Upper lobe of right lung (tissue), 1 donor: ENCODE measurements at regions not wholly inside any gene's neighbourhood (a gene's known extent, or its start where the extent isn't known, plus 50 kb on each side); places are given as distances from the start of the nearest gene placed in this dataset.

Experiments used
- ATAC-seq: fragments of 200-7000 bp; cut with Tn5 transposase; one replicate; pipeline ENCODE4 v1.9.1; 2020; ENCODE audit warnings: mild to moderate bottlenecking, moderate library complexity
- DNase-seq: peaks from one replicate; pipeline ENCODE4 v3.0.0-alpha.2; 2020
- H3K27ac ChIP-seq: fragments of 200-600 bp; one replicate; pipeline ENCODE4 v1.8.0; 2022
- H3K27me3 ChIP-seq: fragments of 200-600 bp; one replicate; pipeline ENCODE4 v1.8.0; 2022; ENCODE audit warnings: mild to moderate bottlenecking
- H3K36me3 ChIP-seq: fragments of 200-600 bp; one replicate; pipeline ENCODE4 v1.8.0; 2022
- H3K4me1 ChIP-seq: fragments of 200-600 bp; one replicate; pipeline ENCODE4 v1.8.0; 2022
- H3K4me3 ChIP-seq: fragments of 200-600 bp; one replicate; pipeline ENCODE4 v1.8.0; 2022; ENCODE audit warnings: mild to moderate bottlenecking
- H3K9me3 ChIP-seq: fragments of 200-600 bp; one replicate; pipeline ENCODE4 v1.8.0; 2022
- CTCF ChIP-seq: fragments of 200-600 bp; IDR thresholded peaks from one replicate; pipeline ENCODE4 v1.8.0; 2022; ENCODE audit warnings: antibody characterized with exemption
- intact Hi-C: fragments of 100-400 bp; cut with DNase I; formaldehyde crosslinking; loops from one replicate; pipeline ENCODE4 v1.11.0; 2022
- donor health status: DM: no; HTN: yes; CAD: no; lungs with severe emphysema.

GRCh38 chr9:82890401-82890800 is 172.5 kb downstream of the RASEF start:
- no peak for DNase-seq
- Histone ChIP-seq H3K36me3 (no peaks in the 10 kb centered on the region), H3K4me3 (no peak overlapping the region), H3K4me1 (no peaks in the 10 kb centered on the region), H3K9me3 (no peaks in the 10 kb centered on the region), H3K27ac (no peak overlapping the region), H3K27me3 (no peaks in the 10 kb centered on the region)
- TF ChIP-seq CTCF: no peak
- no peak for ATAC-seq
- intact Hi-C loops: no loop called here

GRCh38 chr9:82890865-82891264 is 172.1 kb downstream of the RASEF start:
- Histone ChIP-seq H3K4me1 (no peaks in the 10 kb centered on the region), H3K9me3 (no peaks in the 10 kb centered on the region), H3K36me3 (no peaks in the 10 kb centered on the region), H3K27me3 (no peaks in the 10 kb centered on the region), H3K27ac (no peak overlapping the region), H3K4me3 (no peak overlapping the region)
- no peak for DNase-seq
- intact Hi-C loops: no loop called here
- no peak for TF ChIP-seq CTCF
- ATAC-seq: peak; percentile 51

GRCh38 chr9:82891321-82891720 is 171.6 kb downstream of the RASEF start:
- Histone ChIP-seq H3K9me3 (no peaks in the 10 kb centered on the region), H3K27ac (no peak overlapping the region), H3K36me3 (no peaks in the 10 kb centered on the region), H3K27me3 (no peaks in the 10 kb centered on the region), H3K4me3 (no peak overlapping the region), H3K4me1 (no peaks in the 10 kb centered on the region)
- no peak for DNase-seq
- intact Hi-C loops: no loop called here
- ATAC-seq: no peak
- no peak for TF ChIP-seq CTCF

- DNase-seq (no peak), ATAC-seq (no peak)
- no peaks in the 10 kb centered on the region for H3K9me3 ChIP-seq
- H3K4me3 ChIP-seq: no peak overlapping the region
- H3K4me1 ChIP-seq: no peaks in the 10 kb centered on the region
- H3K27me3 ChIP-seq: no peaks in the 10 kb centered on the region
- no peaks in the 10 kb centered on the region for H3K36me3 ChIP-seq
- H3K27ac ChIP-seq: no peak overlapping the region
- TF ChIP-seq CTCF: no peak
- intact Hi-C loops: no loop called here
Measured at GRCh38 chr9:82893549-82893948, 169.4 kb downstream of the RASEF start.

GRCh38 chr9:82894548-82894947 is 168.4 kb downstream of the RASEF start:
- no peak for TF ChIP-seq CTCF
- intact Hi-C loops: no loop called here
- H3K4me3 ChIP-seq: no peak overlapping the region
- no peak overlapping the region for H3K27ac ChIP-seq
- H3K4me1 ChIP-seq: no peaks in the 10 kb centered on the region
- no peak for ATAC-seq
- H3K27me3 ChIP-seq: no peaks in the 10 kb centered on the region
- DNase-seq: no peak
- no peaks in the 10 kb centered on the region for H3K36me3 ChIP-seq
- H3K9me3 ChIP-seq: no peaks in the 10 kb centered on the region
